Peyer's patch (tissue), 4 donors: ENCODE measurements at regions not wholly inside any gene's neighbourhood (a gene's known extent, or its start where the extent isn't known, plus 50 kb on each side); places are given as distances from the start of the nearest gene placed in this dataset.

Experiments
- DNase-seq, 3 donors: peaks; one replicate each; pipeline ENCODE4 v3.0.0-alpha.2; 2017 to 2019
- H3K27ac ChIP-seq, 4 donors: fragments of 200-600 bp; sonication (generic); one replicate each; pipeline ENCODE4 v1.5.1; 2016 to 2019
- H3K27me3 ChIP-seq, 2 donors: fragments of 200-600 bp; sonication (generic); one replicate each; pipeline ENCODE4 v1.5.1; 2019
- H3K36me3 ChIP-seq, 3 donors: fragments of 200-600 bp; sonication (generic); one replicate each; pipeline ENCODE4 v1.5.1; 2016 to 2019
- H3K4me1 ChIP-seq, 4 donors: fragments of 200-600 bp; sonication (generic); one replicate each; pipeline ENCODE4 v1.5.1; 2016 to 2019
- H3K4me3 ChIP-seq, 4 donors: fragments of 200-600 bp; sonication (generic); 1 replicate in 3 of 4; 2 replicates in 1 of 4; pipeline ENCODE4 v1.5.1; 2016 to 2019; ENCODE audit warnings: mild to moderate bottlenecking in 1 of 4
- H3K9me3 ChIP-seq, 4 donors: fragments of 200-600 bp; sonication (generic); one replicate each; pipeline ENCODE4 v1.5.1; 2016 to 2019; ENCODE audit warnings: mild to moderate bottlenecking in 1 of 4
- CTCF ChIP-seq, 6 experiments: fragments of 450-650 bp in 4 of 6; fragments of 200-600 bp in 2 of 6; sonication (generic) in 1 of 6; IDR thresholded peaks; one replicate each; pipeline ENCODE4 v1.5.1; 2017 to 2019; ENCODE audit warnings: antibody characterized with exemption in 6 of 6, mild to moderate bottlenecking in 3 of 6, moderate library complexity in 1 of 6
- POLR2A ChIP-seq, 2 donors: fragments of 450-650 bp; IDR thresholded peaks; one replicate each; pipeline ENCODE4 v1.5.1; 2017; ENCODE audit warnings: antibody characterized with exemption in 2 of 2, mild to moderate bottlenecking in 2 of 2, moderate library complexity in 2 of 2

- no peak for DNase-seq
- Histone ChIP-seq H3K36me3 (no peaks in the 10 kb centered on the region), H3K4me3 (no peak overlapping the region), H3K27me3 (no peaks in the 10 kb centered on the region), H3K27ac (no peak overlapping the region), H3K4me1 (no peaks in the 10 kb centered on the region), H3K9me3 (peaks cover 0 to 7% (median 2%) of the 10 kb centered on the region in 4 donors)
- TF ChIP-seq POLR2A (IDR thresholded peaks at IDR 0.05) (no peak), CTCF (IDR thresholded peaks at IDR 0.05) (no peak)
These were observed 394.5 kb upstream of the USP24 start for GRCh38 chr1:55609630-55610029.

DNA sequence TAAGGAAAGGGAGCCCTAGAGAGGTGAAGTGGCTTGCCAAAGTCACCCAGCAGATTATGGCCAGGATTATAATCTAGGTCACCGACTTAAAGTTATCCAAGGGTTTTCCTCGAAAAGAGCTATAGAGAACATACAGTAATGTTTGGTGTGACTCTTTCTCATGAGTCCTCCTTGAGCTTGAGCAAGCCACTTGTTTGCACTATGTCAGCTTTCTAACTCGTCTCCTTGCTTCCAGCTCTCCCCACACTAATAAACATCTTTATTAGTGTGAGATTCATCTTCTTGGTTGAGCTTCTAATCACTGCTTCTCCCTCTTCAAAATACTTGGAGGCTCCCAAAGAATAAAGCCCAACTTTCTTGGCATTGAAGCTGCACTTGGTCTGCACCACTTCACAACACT lies 390.0 kb upstream of the USP24 start:
- Histone ChIP-seq H3K4me3 (no peak overlapping the region), H3K27me3 (no peaks in the 10 kb centered on the region), H3K4me1 (no peaks in the 10 kb centered on the region), H3K27ac (no peak overlapping the region), H3K9me3 (peaks cover 0 to 7% (median 2%) of the 10 kb centered on the region in 4 donors), H3K36me3 (no peaks in the 10 kb centered on the region)
- no peak for DNase-seq
- TF ChIP-seq POLR2A (IDR thresholded peaks at IDR 0.05) (no peak), CTCF (IDR thresholded peaks at IDR 0.05) (no peak)

- Histone ChIP-seq H3K27ac (no peak overlapping the region), H3K27me3 (no peaks in the 10 kb centered on the region), H3K4me3 (no peak overlapping the region), H3K9me3 (peaks cover 0 to 7% (median 2%) of the 10 kb centered on the region in 4 donors), H3K4me1 (no peaks in the 10 kb centered on the region), H3K36me3 (no peaks in the 10 kb centered on the region)
- DNase-seq = no peak
- TF ChIP-seq POLR2A (IDR thresholded peaks at IDR 0.05) (no peak), CTCF (IDR thresholded peaks at IDR 0.05) (no peak)
These were observed 389.6 kb upstream of the USP24 start for GRCh38 chr1:55604749-55605148.

GRCh38 chr1:55604179-55604578 lies 389.0 kb upstream of the USP24 start:
- no peak overlapping the region for H3K27ac ChIP-seq
- H3K36me3 ChIP-seq = no peaks in the 10 kb centered on the region
- H3K9me3 ChIP-seq = peaks cover 0 to 7% (median 2%) of the 10 kb centered on the region in 4 donors
- no peak for DNase-seq
- H3K4me1 ChIP-seq = no peaks in the 10 kb centered on the region
- H3K27me3 ChIP-seq = no peaks in the 10 kb centered on the region
- TF ChIP-seq POLR2A (IDR thresholded peaks at IDR 0.05) (no peak), CTCF (IDR thresholded peaks at IDR 0.05) (no peak)
- H3K4me3 ChIP-seq = no peak overlapping the region

DNA sequence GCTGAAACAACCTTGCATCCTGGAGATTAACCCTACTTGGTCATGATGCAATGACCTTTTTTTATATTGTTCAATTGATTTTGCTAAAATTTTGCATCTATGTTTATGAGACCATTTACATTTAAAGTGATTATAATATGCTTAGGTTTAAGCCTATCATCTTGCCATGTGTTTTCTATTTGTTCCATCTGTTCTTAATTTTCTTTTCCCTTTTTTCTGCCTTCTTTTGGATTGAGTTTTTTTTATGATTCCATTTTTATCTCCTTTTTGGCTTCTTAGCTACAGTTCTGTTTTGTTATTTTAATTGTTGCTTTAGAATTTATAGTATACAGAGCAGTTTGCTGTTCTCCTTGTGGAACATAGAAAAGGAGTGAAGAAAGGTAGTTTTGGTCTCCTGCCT lies 385.1 kb upstream of the USP24 start:
- no peaks in the 10 kb centered on the region for H3K36me3 ChIP-seq
- H3K27ac ChIP-seq = no peak overlapping the region
- H3K9me3 ChIP-seq = no peaks in the 10 kb centered on the region
- no peaks in the 10 kb centered on the region for H3K4me1 ChIP-seq
- no peak for DNase-seq
- H3K4me3 ChIP-seq = no peak overlapping the region
- no peaks in the 10 kb centered on the region for H3K27me3 ChIP-seq
- TF ChIP-seq CTCF (IDR thresholded peaks at IDR 0.05) = no peak
- TF ChIP-seq POLR2A (IDR thresholded peaks at IDR 0.05) = no peak

- DNase-seq = no peak
- no peak for TF ChIP-seq POLR2A (IDR thresholded peaks at IDR 0.05)
- TF ChIP-seq CTCF (IDR thresholded peaks at IDR 0.05) = no peak
- no peaks in the 10 kb centered on the region for H3K4me1 ChIP-seq
- H3K4me3 ChIP-seq = no peak overlapping the region
- H3K27me3 ChIP-seq = no peaks in the 10 kb centered on the region
- H3K36me3 ChIP-seq = no peaks in the 10 kb centered on the region
- no peaks in the 10 kb centered on the region for H3K9me3 ChIP-seq
- no peak overlapping the region for H3K27ac ChIP-seq
These were observed 382.7 kb upstream of the USP24 start for GRCh38 chr1:55597910-55598309.
